ENCODE measurements at regions not wholly inside any gene's neighbourhood (a gene's known extent, or its start where the extent isn't known, plus 50 kb on each side); places are given as distances from the start of the nearest gene placed in this dataset.
A peak's percentile ranks its signal among the peaks of the same experiment; 100 is the strongest.

DNA sequence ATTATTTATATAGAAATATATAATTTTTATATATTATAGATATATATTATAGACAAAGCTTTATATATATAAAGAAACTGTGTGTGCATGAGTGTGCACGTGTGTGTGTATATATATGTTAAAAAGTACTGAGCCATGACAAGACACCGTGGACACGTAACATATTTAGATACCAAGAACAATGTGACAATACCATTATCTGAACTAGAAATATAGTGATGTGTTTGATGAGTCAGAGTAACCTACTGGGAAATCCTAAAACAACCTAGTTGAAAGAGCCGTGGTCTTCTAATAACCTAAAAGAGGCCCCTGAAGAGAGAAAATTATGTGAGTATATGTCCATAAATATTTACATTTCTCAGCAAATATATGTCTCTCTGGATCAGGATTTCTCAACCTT is 50.7 kb upstream of the ITGB8 start:
- H3K4me3 ChIP-seq (ENCODE audit: low read length), result no peak overlapping the region
- DNase-seq (ENCODE audit: low read depth), result no peak
- TF ChIP-seq CTCF (IDR thresholded peaks at IDR 0.05; ENCODE audit: insufficient read depth, low read depth, low read length, missing control alignments), result no peak

DNA sequence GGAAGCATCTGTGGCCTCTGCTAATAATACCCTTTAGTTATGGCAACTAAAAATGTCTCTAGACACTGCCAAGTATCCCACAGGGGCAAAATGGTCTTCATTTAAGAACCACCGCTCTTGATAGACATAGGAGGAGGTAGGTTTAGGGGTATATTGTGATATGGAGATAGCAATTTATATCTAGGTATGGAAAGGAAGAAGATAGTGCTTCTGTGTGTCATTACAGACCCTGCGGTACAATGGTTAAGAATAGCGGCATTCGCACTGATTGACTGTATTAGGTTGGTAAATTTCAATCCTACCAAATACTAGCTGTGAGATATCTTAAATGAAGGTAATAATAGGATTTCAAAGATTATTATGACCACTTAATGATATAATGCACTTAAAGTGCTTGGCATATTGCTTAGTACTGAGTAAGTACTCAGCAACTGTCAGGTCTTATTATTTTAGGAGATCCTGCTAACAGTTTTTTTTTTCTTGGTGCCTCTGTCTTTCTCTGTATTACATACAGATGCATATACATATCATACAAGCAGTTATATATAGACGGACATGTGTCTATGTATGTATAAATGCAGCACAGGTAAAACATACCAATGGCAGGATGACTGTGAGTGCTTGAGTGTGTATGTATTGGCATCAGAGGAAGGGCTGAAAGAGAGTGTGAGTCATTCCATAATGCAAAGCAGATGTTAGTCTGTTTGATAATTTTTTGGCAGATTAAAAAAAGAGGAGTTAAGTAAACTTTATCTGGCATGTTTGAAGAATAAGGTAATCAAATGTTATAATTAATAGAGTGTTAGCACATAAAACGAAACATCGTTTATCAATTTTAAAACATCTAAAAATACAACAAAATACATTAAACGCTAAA is 50.0 kb upstream of the ITGB8 start:
- peak; percentile 51 for DNase-seq (ENCODE audit: low read depth)
- H3K4me3 ChIP-seq (ENCODE audit: low read length), result no peak overlapping the region
- TF ChIP-seq CTCF (IDR thresholded peaks at IDR 0.05; ENCODE audit: insufficient read depth, low read depth, low read length, missing control alignments), result no peak

Data from epithelial cell of esophagus (primary cell).